ENCODE measurements at regions not wholly inside any gene's neighbourhood (a gene's known extent, or its start where the extent isn't known, plus 50 kb on each side); places are given as distances from the start of the nearest gene placed in this dataset.

DNA sequence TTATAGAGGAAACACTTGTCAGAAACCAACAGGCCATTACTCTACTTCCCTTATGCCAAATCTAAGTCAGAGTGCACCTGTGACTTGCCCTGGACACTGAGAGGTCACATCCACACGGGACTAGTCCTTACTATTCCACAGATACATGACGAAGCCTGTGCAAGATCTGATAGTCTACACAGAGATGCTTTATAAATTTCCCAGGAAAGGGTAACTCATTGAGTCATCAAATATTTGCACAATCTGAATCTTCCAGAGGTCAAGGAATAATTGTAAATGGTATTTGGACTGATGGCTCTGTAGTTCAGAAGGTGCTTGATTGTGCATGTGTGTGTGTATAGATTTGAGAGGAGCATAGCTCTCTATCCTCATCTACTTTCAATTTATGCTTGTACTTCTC, 55.2 kb upstream of the JAK2 start:
- no peaks in the 10 kb centered on the region for H3K36me3 Mint-ChIP-seq
- H3K4me3 Mint-ChIP-seq: no peak overlapping the region
- no peak for DNase-seq (ENCODE audit: low spot score)
- H3K27me3 Mint-ChIP-seq (ENCODE audit: low read depth): no peaks in the 10 kb centered on the region
- peaks cover 16% of the 10 kb centered on the region for H3K4me1 Mint-ChIP-seq
- no peak for ATAC-seq
- POLR2A ChIA-PET: no interaction called here
- no peaks in the 10 kb centered on the region for H3K9me3 Mint-ChIP-seq
- TF ChIP-seq MYBL2 (CRISPR knock-in tag; IDR thresholded peaks at IDR 0.05) (no peak), RELA (CRISPR knock-in tag; IDR thresholded peaks at IDR 0.05; ENCODE audit: borderline replicate concordance) (no peak), NFYB (CRISPR knock-in tag; conservative IDR thresholded peaks at IDR 0.05; ENCODE audit: low read depth) (no peak), ZNF232 (CRISPR knock-in tag; IDR thresholded peaks at IDR 0.05) (no peak), NFE2L1 (CRISPR knock-in tag; IDR thresholded peaks at IDR 0.05) (no peak), ZNF317 (CRISPR knock-in tag; IDR thresholded peaks at IDR 0.05; ENCODE audit: borderline replicate concordance, low read depth) (no peak), ETV6 (CRISPR knock-in tag; IDR thresholded peaks at IDR 0.05) (no peak)
- TF ChIP-seq, protein P1, sequence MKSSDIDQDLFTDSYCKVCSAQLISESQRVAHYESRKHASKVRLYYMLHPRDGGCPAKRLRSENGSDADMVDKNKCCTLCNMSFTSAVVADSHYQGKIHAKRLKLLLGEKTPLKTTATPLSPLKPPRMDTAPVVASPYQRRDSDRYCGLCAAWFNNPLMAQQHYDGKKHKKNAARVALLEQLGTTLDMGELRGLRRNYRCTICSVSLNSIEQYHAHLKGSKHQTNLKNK (CRISPR knock-in tag; IDR thresholded peaks at IDR 0.05): no peak
- TF ChIP-seq, protein P2, sequence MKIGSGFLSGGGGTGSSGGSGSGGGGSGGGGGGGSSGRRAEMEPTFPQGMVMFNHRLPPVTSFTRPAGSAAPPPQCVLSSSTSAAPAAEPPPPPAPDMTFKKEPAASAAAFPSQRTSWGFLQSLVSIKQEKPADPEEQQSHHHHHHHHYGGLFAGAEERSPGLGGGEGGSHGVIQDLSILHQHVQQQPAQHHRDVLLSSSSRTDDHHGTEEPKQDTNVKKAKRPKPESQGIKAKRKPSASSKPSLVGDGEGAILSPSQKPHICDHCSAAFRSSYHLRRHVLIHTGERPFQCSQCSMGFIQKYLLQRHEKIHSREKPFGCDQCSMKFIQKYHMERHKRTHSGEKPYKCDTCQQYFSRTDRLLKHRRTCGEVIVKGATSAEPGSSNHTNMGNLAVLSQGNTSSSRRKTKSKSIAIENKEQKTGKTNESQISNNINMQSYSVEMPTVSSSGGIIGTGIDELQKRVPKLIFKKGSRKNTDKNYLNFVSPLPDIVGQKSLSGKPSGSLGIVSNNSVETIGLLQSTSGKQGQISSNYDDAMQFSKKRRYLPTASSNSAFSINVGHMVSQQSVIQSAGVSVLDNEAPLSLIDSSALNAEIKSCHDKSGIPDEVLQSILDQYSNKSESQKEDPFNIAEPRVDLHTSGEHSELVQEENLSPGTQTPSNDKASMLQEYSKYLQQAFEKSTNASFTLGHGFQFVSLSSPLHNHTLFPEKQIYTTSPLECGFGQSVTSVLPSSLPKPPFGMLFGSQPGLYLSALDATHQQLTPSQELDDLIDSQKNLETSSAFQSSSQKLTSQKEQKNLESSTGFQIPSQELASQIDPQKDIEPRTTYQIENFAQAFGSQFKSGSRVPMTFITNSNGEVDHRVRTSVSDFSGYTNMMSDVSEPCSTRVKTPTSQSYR (CRISPR knock-in tag; IDR thresholded peaks at IDR 0.05): no peak
- TF ChIP-seq, protein P3, sequence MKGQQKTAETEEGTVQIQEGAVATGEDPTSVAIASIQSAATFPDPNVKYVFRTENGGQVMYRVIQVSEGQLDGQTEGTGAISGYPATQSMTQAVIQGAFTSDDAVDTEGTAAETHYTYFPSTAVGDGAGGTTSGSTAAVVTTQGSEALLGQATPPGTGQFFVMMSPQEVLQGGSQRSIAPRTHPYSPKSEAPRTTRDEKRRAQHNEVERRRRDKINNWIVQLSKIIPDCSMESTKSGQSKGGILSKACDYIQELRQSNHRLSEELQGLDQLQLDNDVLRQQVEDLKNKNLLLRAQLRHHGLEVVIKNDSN (CRISPR knock-in tag; IDR thresholded peaks at IDR 0.05): no peak
- CTCF ChIA-PET: no interaction called here
- H3K27ac Mint-ChIP-seq: no peak overlapping the region

DNA sequence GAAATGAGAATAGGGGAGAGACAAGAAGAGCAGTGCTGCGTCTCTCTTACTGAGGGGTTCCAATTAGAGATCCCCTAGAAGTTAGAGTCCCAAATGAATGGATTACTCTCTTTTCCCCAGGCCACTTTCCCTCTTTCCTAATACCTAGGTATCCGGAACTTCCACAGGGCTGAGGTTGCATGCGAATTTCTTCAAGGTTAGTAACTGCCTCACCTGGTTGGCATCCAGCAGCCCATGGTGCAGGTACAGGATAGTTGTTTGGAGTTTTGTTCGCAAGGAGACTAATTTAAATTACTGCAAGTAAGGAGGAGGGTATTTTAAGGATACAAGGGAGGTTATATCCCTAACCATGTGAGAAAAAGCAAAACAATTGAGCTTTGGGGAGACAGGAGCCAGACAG, 52.4 kb upstream of the JAK2 start:
- Mint-ChIP-seq H3K27me3 (ENCODE audit: low read depth) (no peaks in the 10 kb centered on the region), H3K27ac (no peak overlapping the region), H3K9me3 (no peaks in the 10 kb centered on the region), H3K36me3 (no peaks in the 10 kb centered on the region), H3K4me3 (no peak overlapping the region), H3K4me1 (peaks cover 3% of the 10 kb centered on the region)
- ChIA-PET POLR2A (no interaction called here), CTCF (no interaction called here)
- no peak for DNase-seq (ENCODE audit: low spot score)
- TF ChIP-seq ZNF671 (CRISPR knock-in tag; IDR thresholded peaks at IDR 0.05) (no peak), ZBTB21 (CRISPR knock-in tag; IDR thresholded peaks at IDR 0.05; ENCODE audit: borderline replicate concordance) (no peak), ESRRA (CRISPR knock-in tag; IDR thresholded peaks at IDR 0.05; ENCODE audit: borderline replicate concordance) (no peak), SMAD4 (CRISPR knock-in tag; IDR thresholded peaks at IDR 0.05) (no peak), JUN (CRISPR knock-in tag; IDR thresholded peaks at IDR 0.05) (no peak), ZNF232 (CRISPR knock-in tag; IDR thresholded peaks at IDR 0.05) (no peak), USF2 (CRISPR knock-in tag; IDR thresholded peaks at IDR 0.05) (no peak), CBFB (CRISPR knock-in tag; IDR thresholded peaks at IDR 0.05; ENCODE audit: low read depth) (no peak), ATF1 (CRISPR knock-in tag; IDR thresholded peaks at IDR 0.05) (no peak), RORB (CRISPR knock-in tag; IDR thresholded peaks at IDR 0.05) (no peak), GABPB1 (CRISPR knock-in tag; IDR thresholded peaks at IDR 0.05) (no peak)
- TF ChIP-seq, protein P4, sequence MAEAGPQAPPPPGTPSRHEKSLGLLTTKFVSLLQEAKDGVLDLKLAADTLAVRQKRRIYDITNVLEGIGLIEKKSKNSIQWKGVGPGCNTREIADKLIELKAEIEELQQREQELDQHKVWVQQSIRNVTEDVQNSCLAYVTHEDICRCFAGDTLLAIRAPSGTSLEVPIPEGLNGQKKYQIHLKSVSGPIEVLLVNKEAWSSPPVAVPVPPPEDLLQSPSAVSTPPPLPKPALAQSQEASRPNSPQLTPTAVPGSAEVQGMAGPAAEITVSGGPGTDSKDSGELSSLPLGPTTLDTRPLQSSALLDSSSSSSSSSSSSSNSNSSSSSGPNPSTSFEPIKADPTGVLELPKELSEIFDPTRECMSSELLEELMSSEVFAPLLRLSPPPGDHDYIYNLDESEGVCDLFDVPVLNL (CRISPR knock-in tag; IDR thresholded peaks at IDR 0.05; ENCODE audit: borderline replicate concordance, low read depth): no peak
- TF ChIP-seq, protein P5, sequence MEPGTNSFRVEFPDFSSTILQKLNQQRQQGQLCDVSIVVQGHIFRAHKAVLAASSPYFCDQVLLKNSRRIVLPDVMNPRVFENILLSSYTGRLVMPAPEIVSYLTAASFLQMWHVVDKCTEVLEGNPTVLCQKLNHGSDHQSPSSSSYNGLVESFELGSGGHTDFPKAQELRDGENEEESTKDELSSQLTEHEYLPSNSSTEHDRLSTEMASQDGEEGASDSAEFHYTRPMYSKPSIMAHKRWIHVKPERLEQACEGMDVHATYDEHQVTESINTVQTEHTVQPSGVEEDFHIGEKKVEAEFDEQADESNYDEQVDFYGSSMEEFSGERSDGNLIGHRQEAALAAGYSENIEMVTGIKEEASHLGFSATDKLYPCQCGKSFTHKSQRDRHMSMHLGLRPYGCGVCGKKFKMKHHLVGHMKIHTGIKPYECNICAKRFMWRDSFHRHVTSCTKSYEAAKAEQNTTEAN (CRISPR knock-in tag; IDR thresholded peaks at IDR 0.05): no peak
- TF ChIP-seq, protein P6, sequence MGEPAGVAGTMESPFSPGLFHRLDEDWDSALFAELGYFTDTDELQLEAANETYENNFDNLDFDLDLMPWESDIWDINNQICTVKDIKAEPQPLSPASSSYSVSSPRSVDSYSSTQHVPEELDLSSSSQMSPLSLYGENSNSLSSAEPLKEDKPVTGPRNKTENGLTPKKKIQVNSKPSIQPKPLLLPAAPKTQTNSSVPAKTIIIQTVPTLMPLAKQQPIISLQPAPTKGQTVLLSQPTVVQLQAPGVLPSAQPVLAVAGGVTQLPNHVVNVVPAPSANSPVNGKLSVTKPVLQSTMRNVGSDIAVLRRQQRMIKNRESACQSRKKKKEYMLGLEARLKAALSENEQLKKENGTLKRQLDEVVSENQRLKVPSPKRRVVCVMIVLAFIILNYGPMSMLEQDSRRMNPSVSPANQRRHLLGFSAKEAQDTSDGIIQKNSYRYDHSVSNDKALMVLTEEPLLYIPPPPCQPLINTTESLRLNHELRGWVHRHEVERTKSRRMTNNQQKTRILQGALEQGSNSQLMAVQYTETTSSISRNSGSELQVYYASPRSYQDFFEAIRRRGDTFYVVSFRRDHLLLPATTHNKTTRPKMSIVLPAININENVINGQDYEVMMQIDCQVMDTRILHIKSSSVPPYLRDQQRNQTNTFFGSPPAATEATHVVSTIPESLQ (CRISPR knock-in tag; IDR thresholded peaks at IDR 0.05): no peak
- TF ChIP-seq, protein P7, sequence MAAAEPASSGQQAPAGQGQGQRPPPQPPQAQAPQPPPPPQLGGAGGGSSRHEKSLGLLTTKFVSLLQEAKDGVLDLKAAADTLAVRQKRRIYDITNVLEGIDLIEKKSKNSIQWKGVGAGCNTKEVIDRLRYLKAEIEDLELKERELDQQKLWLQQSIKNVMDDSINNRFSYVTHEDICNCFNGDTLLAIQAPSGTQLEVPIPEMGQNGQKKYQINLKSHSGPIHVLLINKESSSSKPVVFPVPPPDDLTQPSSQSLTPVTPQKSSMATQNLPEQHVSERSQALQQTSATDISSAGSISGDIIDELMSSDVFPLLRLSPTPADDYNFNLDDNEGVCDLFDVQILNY (CRISPR knock-in tag; IDR thresholded peaks at IDR 0.05): no peak
- no peak for ATAC-seq
